HG03460 (cell line): ENCODE measurements at regions not wholly inside any gene's neighbourhood (a gene's known extent, or its start where the extent isn't known, plus 50 kb on each side); places are given as distances from the start of the nearest gene placed in this dataset.
A peak's percentile ranks its signal among the peaks of the same experiment; 100 is the strongest.
"Not testable (repeated sequence)": the region's sequence is repeated elsewhere in the genome, so short reads cannot be mapped to it uniquely, and the experiment has no call there.

ENCODE experiments used
- ATAC-seq: cut with Tn5 transposase; IDR thresholded peaks from one replicate; pipeline ENCODE4 v1.9.1; 2021; ENCODE audit not compliant: unreplicated experiment

GRCh38 chr3:72629191-72629631, 219.0 kb downstream of the SHQ1 start:
- peak; percentile 64 for ATAC-seq

DNA sequence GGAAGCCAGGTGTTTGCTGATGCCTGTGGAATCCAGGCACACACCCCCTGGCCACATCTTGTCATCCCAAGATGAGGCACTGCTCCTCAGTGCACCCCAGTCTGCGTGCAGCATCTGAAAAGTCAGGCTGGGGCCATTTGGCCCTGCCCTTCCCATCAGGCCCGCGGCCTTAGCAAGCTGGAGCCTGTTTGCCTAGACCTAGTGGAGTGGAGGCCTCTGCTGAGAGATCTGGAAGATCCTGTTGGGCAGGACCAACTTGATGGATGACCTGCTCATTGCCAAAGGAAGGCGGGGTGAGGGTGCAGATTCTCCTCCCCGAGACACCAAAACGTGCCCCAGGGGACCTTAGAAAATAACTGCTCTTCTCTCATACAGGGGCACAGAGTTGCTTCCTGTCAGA, 220.2 kb downstream of the SHQ1 start:
- ATAC-seq, result no peak

DNA sequence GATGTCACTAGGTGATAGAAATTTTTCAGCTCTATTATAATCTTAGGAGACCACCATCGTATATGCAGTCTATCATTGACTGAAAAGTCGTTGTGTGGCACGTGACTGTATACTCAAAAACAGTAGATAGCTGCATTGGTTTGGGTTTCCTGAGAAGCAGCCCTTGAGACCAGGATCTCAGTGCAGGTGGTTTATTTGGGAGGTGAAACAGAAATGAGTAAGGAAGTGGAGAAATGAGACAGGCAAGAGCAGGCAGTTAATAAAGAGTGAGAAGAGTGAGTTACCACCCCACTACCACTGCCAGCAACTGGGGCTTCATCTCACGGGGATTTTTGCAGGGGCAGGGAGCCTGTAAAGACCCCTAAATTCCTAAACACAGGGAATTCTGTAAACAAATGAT, 221.0 kb downstream of the SHQ1 start:
- no peak for ATAC-seq

GRCh38 chr3:72625602-72626337, 222.5 kb downstream of the SHQ1 start:
- ATAC-seq, result no peak

GRCh38 chr3:72624656-72625055, 223.6 kb downstream of the SHQ1 start:
- no peak for ATAC-seq

GRCh38 chr3:72618739-72619138, 229.5 kb downstream of the SHQ1 start:
- ATAC-seq, result no peak

DNA sequence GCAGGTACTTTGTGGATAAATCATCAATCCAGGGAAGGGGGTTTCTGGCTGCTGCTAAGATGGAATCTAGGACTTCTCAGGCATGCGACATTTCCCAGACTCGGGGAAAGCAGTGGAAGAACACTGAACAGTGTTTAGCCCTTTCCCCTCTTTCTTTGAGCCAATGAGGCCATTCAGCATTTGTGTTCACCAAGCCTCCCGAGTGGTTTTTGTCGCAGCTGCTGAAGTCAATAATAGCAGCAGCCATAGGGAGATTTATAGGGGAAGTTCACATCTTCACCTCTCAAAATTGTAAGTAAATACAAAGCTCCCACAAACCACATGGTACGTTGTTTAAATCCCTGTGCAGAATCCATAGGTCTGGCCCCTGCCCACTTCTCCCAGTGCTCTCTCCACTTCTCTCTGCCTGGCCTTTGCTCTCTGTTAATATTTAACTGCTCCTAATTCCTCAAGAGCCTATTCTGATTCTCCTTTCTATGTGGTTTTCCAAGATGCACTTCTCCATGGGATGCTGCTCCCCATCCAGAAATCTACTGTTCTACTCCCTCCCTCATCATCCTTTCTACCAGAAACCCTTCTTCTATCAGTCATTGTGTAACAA, 230.7 kb downstream of the SHQ1 start:
- ATAC-seq, result no peak

DNA sequence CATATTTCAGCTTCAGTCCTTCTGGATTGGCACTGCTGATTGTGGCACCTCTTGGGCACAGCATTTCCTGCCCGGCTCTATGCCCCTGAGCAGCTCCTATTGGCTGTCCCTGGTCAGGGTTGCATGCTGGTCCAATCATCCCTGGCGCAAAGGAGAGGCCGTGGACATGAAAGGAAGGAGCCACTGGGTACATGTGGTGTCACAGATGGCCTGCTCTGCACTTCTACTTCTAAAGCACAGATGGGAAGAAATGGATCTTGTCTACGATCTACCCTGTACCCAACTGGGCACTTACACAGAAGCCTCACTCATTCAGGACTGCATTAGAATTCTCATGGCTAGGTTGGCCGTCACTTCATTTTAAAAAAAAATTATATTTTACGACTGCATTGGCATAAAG, 232.5 kb downstream of the SHQ1 start:
- ATAC-seq, result no peak

- no peak for ATAC-seq
These were observed 233.1 kb downstream of the SHQ1 start for GRCh38 chr3:72615182-72615581.

DNA sequence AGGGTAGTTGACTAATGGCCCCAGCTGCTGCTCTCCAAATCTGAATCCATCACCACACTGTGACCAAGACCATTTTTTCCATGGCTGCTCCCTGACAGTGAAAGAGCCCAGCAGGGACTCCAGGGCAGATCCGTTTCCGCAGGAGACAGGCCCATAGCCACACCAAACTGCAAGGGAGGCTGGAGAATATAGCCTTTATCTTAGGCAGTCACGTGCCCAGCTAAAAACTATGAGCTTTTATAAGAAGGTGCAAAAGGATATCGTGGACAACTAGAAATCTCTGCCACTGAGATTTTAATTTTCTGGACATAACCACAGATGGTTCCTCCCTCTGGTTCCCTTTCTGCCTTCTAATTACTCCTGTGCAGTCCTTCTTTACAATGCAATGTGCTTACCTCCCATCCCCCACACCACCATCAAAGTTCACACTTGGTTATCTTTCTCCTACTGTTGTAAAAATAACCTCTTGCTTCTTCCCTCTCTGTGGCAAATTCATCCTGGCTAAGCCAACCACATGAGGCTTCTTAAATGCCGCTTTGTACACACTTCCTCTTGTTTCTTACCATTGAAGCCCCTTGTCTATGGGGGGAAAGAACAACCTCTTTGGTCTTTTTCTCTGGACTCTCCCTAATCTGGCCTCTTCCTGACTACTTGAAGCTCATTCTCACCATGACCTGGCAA, 233.7 kb downstream of the SHQ1 start:
- ATAC-seq, result no peak

GRCh38 chr3:72613871-72614270, 234.4 kb downstream of the SHQ1 start:
- ATAC-seq, result no peak

GRCh38 chr3:72609114-72609513, 239.1 kb downstream of the SHQ1 start:
- ATAC-seq, result not testable (repeated sequence)

- ATAC-seq, result no peak
These were observed 242.0 kb downstream of the SHQ1 start for GRCh38 chr3:72606005-72606800.

- no peak for ATAC-seq
These were observed 243.9 kb downstream of the SHQ1 start for GRCh38 chr3:72604328-72604727.

- no peak for ATAC-seq
These were observed 246.1 kb downstream of the SHQ1 start for GRCh38 chr3:72601983-72602750.

GRCh38 chr3:72601060-72601459, 247.2 kb downstream of the SHQ1 start:
- ATAC-seq, result no peak

GRCh38 chr3:72597756-72598195, 250.5 kb downstream of the SHQ1 start:
- no peak for ATAC-seq

DNA sequence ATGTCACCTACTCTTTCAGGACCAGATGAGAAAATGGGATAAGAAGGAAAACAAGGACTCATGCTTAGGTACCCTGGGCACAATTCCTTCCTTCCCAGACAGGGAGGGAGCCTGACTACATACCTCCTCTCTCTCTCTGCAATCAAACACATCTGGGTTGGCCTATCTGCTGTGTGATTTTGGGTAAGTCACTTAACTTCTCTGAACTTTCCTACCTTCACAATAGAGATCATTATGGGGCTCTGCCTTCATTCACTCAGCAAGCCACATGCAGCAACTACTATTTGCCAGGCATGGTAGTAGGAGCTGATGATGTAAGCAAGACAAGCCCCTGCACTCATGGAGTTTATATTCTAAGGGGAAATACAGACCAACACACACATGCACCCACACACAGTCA, 251.2 kb downstream of the SHQ1 start:
- no peak for ATAC-seq

- no peak for ATAC-seq
These were observed 252.2 kb downstream of the SHQ1 start for GRCh38 chr3:72595927-72596610.

- ATAC-seq, result no peak
These were observed 252.9 kb downstream of the SHQ1 start for GRCh38 chr3:72595376-72595775.
